WI38 (cell line): ENCODE measurements at regions not wholly inside any gene's neighbourhood (a gene's known extent, or its start where the extent isn't known, plus 50 kb on each side); places are given as distances from the start of the nearest gene placed in this dataset.

Experiments used
- H3K4me3 ChIP-seq: 2 replicates; pipeline ENCODE4 v1.5.1; 2011; ENCODE audit warnings: low read depth, mild to moderate bottlenecking, control low read depth, low read length
- CTCF ChIP-seq: IDR thresholded peaks from 2 replicates; pipeline ENCODE4 v1.5.1; 2012; ENCODE audit warnings: low read depth, mild to moderate bottlenecking, control low read depth, low read length

DNA sequence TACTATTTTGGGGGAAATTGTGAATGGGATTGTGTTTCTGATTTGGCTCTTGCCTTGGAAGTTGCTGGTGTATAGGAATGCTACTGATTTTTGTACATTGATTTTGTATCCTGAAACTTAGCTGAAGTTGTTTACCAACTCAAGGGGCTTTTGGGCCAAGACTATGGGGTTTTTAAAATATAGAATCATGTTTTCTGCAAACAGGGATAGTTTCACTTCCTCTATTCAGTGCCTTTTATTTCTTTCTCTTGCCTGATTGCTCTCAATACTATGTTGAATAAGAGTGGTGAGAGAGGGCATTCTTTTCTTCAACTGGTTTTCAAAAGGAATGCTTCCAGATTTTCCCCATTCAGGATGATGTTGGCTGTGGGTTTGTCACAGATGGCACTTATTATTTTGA is 1383.8 kb upstream of the ACVR2A start:
- no peak for TF ChIP-seq CTCF
- H3K4me3 ChIP-seq: no peak overlapping the region

DNA sequence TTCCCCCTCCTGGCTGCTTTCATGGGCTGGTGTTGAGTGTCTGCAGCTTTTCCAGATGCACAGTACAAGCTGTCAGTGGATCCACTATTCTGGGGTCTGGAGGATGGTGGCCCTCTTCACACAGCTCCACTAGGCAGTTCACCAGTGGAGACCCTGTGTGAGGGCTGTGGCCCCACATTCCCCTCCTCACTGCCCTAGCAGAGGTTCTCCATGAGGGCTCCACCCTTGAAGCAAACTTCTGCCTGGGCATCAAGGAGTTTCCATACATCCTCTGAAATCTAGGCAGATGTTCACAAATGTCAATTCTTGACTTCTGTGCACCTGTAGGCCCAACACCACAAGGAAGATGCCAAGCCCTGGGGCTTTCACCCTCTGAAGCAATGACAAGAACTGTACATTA is 1386.2 kb upstream of the ACVR2A start:
- H3K4me3 ChIP-seq: no peak overlapping the region
- TF ChIP-seq CTCF: no peak

DNA sequence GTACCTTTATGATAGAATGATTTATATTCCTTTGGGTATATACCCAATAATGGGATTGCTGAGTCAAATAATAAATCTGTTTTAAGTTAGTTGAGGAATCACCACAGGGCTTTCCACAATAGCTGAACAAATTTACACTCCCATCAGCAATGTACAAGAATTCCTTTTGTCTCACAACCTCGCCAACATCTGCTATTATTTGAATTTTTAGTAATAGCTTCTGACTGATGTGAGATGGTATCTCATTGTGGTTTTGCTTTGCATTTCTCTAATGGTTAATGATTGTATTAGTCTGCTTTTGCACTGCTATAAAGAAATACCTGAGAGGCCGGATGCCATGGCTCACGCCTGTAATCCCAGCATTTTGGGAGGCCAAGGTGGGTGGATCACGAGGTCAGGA is 1387.6 kb upstream of the ACVR2A start:
- H3K4me3 ChIP-seq: no peak overlapping the region
- TF ChIP-seq CTCF: no peak

- no peak for TF ChIP-seq CTCF
- no peak overlapping the region for H3K4me3 ChIP-seq
Observed at GRCh38 chr2:146455325-146455724, 1389.5 kb upstream of the ACVR2A start.

DNA sequence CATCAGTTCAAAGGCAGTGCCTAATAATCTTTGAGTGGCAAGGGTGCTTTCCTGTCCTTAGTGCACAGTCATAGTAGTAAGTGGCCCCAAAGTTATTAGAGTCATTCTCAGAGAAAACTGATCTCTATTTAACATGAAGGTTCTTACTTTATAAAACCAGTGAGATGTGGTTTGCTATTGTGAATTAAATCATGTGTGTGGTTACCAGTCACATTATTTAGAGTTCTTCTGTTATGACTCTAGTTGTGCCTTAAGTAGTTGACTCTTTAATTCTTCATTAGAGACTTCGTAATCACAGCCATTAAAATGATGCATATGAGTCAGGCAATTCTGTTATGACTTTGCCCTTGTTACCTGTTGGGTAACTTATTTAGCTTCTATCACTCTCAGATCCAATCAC is 1392.9 kb upstream of the ACVR2A start:
- TF ChIP-seq CTCF: no peak
- no peak overlapping the region for H3K4me3 ChIP-seq

GRCh38 chr2:146450131-146450530 is 1394.7 kb upstream of the ACVR2A start:
- TF ChIP-seq CTCF: no peak
- H3K4me3 ChIP-seq: no peak overlapping the region

- no peak overlapping the region for H3K4me3 ChIP-seq
- TF ChIP-seq CTCF: no peak
Observed at GRCh38 chr2:146444987-146445386, 1399.8 kb upstream of the ACVR2A start.
